ENCODE measurements at regions not wholly inside any gene's neighbourhood (a gene's known extent, or its start where the extent isn't known, plus 50 kb on each side); places are given as distances from the start of the nearest gene placed in this dataset.

GRCh38 chr1:95994643-95995042 is 726.9 kb upstream of the PTBP2 start:
- Histone ChIP-seq H4K20me1 (replicated peaks; ENCODE audit: control insufficient read depth, insufficient read depth, low read length) (no peaks in the 10 kb centered on the region), H3K79me2 (ENCODE audit: control insufficient read depth, insufficient read depth, low read length) (no peaks in the 10 kb centered on the region), H3K27ac (ENCODE audit: extremely low read depth, low read depth, low read length) (no peak overlapping the region), H3K4me3 (no peak overlapping the region), H3K27me3 (ENCODE audit: control insufficient read depth in 2 of 2, insufficient read depth in 2 of 2, low read length in 2 of 2) (no peaks in the 10 kb centered on the region), H3K9me3 (replicated peaks; ENCODE audit: control insufficient read depth, insufficient read depth, low read depth, low read length) (no peaks in the 10 kb centered on the region; the same call in 1 of the 2 replicates), H3K36me3 (ENCODE audit: control insufficient read depth, insufficient read depth, low read length) (no peaks in the 10 kb centered on the region), H2AFZ (ENCODE audit: low read depth, low read length) (no peak overlapping the region), H3K9ac (ENCODE audit: insufficient read depth in 1 of 2, low read depth in 2 of 2, low read length in 2 of 2) (no peak overlapping the region), H3K4me2 (ENCODE audit: insufficient read depth, low read length) (no peak overlapping the region), H3K9me1 (ENCODE audit: control insufficient read depth, insufficient read depth, low read length) (no peaks in the 10 kb centered on the region), H3K4me1 (replicated peaks in 1 of 2; ENCODE audit: control insufficient read depth in 2 of 2, insufficient read depth in 2 of 2, low read length in 2 of 2) (no peaks in the 10 kb centered on the region)
- TF ChIP-seq ZBTB2 (IDR thresholded peaks at IDR 0.05) (no peak), HNRNPH1 (optimal IDR thresholded peaks at IDR 0.05; ENCODE audit: low read depth, low read length) (no peak), ZNF609 (CRISPR knock-in tag; IDR thresholded peaks at IDR 0.05; ENCODE audit: borderline replicate concordance) (no peak), PCBP1 (IDR thresholded peaks at IDR 0.05; ENCODE audit: low read depth, low read length, poor library complexity, severe bottlenecking) (no peak), HDGF (IDR thresholded peaks at IDR 0.05) (no peak), ID3 (CRISPR knock-in tag; IDR thresholded peaks at IDR 0.05) (no peak), ID3 (tag; IDR thresholded peaks at IDR 0.05) (no peak), CC2D1A (IDR thresholded peaks at IDR 0.05) (no peak), XRCC5 (IDR thresholded peaks at IDR 0.05; ENCODE audit: low read depth, low read length) (no peak), FOSL1 (tag; conservative IDR thresholded peaks at IDR 0.05) (no peak), GABPA (tag; conservative IDR thresholded peaks at IDR 0.05; ENCODE audit: low read depth) (no peak)
- BruUV-seq (replicated peaks): no TSS peak
- no peak for DNase-seq (ENCODE audit: extremely low read depth in 1 of 4, low spot score in 3 of 4)
- POLR2A ChIA-PET: no interaction called here
- 0% methylated on average over 1 of the region's 1 CpG for WGBS (ENCODE audit: insufficient coverage, low coverage, missing lambda C conversion rate)
- intact Hi-C loops (cut with micrococcal nuclease): no loop called here
- no peak for ATAC-seq
- in situ Hi-C loops (cut with MboI): no loop called here
- no peak for FAIRE-seq
- CTCF ChIA-PET (ENCODE audit: low intra/inter-chr PET ratio): no interaction called here
